ENCODE measurements at regions not wholly inside any gene's neighbourhood (a gene's known extent, or its start where the extent isn't known, plus 50 kb on each side); places are given as distances from the start of the nearest gene placed in this dataset.

DNA sequence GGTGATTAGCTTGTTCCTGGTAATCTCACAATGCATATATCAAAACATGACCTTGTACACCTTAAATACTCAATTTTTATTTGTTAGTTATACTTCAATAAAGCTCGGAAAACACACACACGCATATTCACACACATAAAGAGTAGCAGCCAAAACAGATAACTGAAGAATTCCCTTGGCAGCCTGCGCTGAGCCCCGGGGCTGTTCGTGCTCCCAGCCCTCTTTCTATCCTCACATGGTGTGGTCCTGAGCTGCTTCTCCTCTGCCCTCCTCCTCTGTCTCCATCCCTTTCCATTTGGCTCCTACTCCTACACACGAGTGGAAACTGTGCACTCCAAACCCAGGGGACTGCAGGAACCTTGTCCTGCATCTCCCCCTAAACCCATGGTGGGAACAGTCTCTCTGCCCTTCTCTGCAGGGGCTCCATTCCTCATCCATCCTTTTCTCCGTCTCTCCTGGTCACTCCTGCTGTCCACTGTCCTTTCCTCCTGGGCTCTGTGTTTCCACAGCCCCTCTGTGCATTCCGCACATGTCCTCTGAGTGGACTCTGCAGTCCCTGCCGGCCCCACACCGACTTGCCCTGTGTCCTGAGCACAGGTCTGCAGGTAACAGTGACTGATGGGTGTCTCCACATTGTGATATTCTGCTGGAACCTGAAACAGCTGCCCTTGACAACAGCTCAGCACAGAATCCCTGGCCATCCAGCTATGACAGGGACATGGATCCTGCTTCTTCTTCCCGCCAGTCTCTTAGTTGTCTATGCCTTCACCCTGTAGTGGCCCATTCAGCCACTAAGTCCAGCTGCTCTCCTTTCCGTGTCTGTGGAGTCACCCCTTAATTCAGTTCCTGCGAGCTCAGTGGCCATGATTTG is 216.8 kb upstream of the ZNF32 start:
- CTCF ChIA-PET, result interaction anchor here (1.2 kb wide), 1 partner anchor 8 kb away, joined by 3 read pairs; no protein-coding TSS in a partner anchor
- DNase-seq, result no peak
- no peaks in the 10 kb centered on the region for H3K9me3 Mint-ChIP-seq (ENCODE audit: low read depth)

DNA sequence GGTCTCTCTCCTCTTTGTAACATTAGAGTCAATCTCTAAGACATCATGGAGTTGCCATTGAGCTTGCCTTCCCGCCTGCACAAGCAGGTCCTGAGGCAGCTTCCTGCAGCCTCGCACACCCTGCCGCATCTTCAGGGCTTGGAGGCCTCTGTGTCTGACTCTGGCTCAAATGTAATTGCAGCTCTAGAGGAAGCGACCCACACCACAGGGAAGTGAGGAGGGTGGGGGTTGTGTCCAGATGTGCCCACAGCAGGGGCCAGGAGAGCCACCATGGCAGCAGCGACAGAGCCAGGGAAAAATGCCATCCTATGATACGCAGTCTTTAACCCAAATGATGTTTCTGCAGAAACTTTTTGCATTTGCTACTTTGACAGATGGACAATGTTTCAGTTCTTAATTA is 216.0 kb upstream of the ZNF32 start:
- H3K9me3 Mint-ChIP-seq (ENCODE audit: low read depth), result no peaks in the 10 kb centered on the region
- ChIA-PET POLR2A (no interaction called here), CTCF (interaction anchor here (1.2 kb wide), 1 partner anchor 8 kb away, joined by 3 read pairs; no protein-coding TSS in a partner anchor)
- ATAC-seq (no peak), DNase-seq (no peak)
- no peaks in the 10 kb centered on the region for H3K36me3 Mint-ChIP-seq (ENCODE audit: low read depth)
- H3K27ac Mint-ChIP-seq, result no peak overlapping the region
- intact Hi-C loops (cut with DNase I, micrococcal nuclease), result no loop called here
- H3K4me1 Mint-ChIP-seq, result peaks cover 6% of the 10 kb centered on the region
- no peak overlapping the region for H3K4me3 Mint-ChIP-seq
- H3K27me3 Mint-ChIP-seq, result no peaks in the 10 kb centered on the region

More for the DNA sequence above, 216.8 kb upstream of the ZNF32 start:
- no peak for ATAC-seq
- intact Hi-C loops (cut with DNase I, micrococcal nuclease), result no loop called here
- Mint-ChIP-seq H3K36me3 (ENCODE audit: low read depth) (no peaks in the 10 kb centered on the region), H3K27me3 (no peaks in the 10 kb centered on the region), H3K27ac (no peak overlapping the region), H3K4me3 (no peak overlapping the region), H3K4me1 (peaks cover 6% of the 10 kb centered on the region)
- POLR2A ChIA-PET, result no interaction called here

DNA sequence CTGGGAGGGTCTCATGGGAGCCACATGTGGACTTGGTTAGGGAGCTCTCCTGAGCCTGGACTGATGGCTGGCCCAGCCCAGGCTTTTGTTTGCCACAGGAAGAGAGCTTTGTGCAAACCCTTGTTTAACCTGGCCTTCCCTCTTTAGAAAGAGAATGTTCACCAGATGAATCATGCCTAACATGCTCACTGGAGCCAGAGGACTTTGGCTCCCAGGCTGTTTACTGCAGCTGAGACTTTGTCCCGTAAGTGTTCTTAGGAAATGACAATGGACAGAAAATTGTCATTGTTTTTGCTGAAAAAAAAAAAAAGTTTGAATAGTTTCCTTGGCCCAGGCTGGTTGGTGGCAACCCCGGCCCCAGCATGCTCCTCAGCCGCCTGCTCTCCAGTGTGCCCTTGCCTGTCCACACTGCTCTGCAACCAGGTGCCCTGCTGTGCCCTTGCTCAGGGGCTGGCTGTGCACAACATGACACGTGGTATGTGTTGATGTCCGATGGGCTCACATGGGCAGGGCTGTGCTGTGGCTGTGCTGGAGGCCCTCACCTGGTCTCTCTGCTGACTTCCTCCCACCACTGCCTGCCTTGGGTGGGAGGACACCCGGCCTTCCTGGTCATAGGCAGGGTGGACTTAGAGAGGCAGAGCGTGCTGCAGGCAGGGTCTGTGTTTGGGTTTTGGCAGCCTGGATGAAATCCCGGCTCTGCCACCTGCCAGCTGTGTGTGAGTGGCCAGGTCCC is 215.3 kb upstream of the ZNF32 start:
- no peaks in the 10 kb centered on the region for H3K9me3 Mint-ChIP-seq (ENCODE audit: low read depth)
- POLR2A ChIA-PET, result no interaction called here
- CTCF ChIA-PET, result no interaction called here

GRCh38 chr10:43863270-43863669 is 214.6 kb upstream of the ZNF32 start:
- intact Hi-C loops (cut with DNase I, micrococcal nuclease), result no loop called here
- CTCF ChIA-PET, result no interaction called here
- no peak for ATAC-seq
- no peak overlapping the region for H3K4me3 Mint-ChIP-seq
- DNase-seq, result no peak
- no peaks in the 10 kb centered on the region for H3K27me3 Mint-ChIP-seq
- no peaks in the 10 kb centered on the region for H3K36me3 Mint-ChIP-seq (ENCODE audit: low read depth)
- no peaks in the 10 kb centered on the region for H3K9me3 Mint-ChIP-seq (ENCODE audit: low read depth)
- H3K4me1 Mint-ChIP-seq, result peaks cover 6% of the 10 kb centered on the region
- H3K27ac Mint-ChIP-seq, result no peak overlapping the region
- POLR2A ChIA-PET, result no interaction called here

More for the DNA sequence above, 215.3 kb upstream of the ZNF32 start:
- ATAC-seq (no peak), DNase-seq (no peak)
- intact Hi-C loops (cut with DNase I, micrococcal nuclease), result no loop called here
- no peak overlapping the region for H3K4me3 Mint-ChIP-seq
- no peaks in the 10 kb centered on the region for H3K27me3 Mint-ChIP-seq
- H3K36me3 Mint-ChIP-seq (ENCODE audit: low read depth), result no peaks in the 10 kb centered on the region
- H3K4me1 Mint-ChIP-seq, result peaks cover 6% of the 10 kb centered on the region
- no peak overlapping the region for H3K27ac Mint-ChIP-seq

DNA sequence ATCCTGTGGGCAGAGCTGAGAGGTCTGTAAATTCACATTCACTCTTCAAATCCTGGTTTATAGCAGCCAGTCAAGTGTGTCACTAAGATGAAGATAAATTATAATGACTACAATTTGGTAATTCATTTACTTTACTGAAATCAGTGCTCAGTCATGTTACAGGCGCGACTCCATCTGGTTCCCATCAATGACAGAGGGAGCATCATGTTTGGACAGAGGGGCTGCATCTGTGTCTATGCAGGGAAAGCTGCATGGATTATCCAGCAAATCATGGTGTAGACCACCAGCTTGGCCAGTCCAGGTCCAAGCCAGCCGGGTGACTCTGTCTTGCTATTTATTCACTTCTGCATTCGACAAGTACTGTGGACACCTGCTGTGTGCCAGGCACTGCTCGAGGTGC is 214.1 kb upstream of the ZNF32 start:
- no peak overlapping the region for H3K4me3 Mint-ChIP-seq
- H3K4me1 Mint-ChIP-seq, result peaks cover 6% of the 10 kb centered on the region
- no peak overlapping the region for H3K27ac Mint-ChIP-seq
- intact Hi-C loops (cut with DNase I, micrococcal nuclease), result no loop called here
- no peaks in the 10 kb centered on the region for H3K9me3 Mint-ChIP-seq (ENCODE audit: low read depth)
- no peaks in the 10 kb centered on the region for H3K27me3 Mint-ChIP-seq
- H3K36me3 Mint-ChIP-seq (ENCODE audit: low read depth), result no peaks in the 10 kb centered on the region
- DNase-seq (no peak), ATAC-seq (no peak)
- POLR2A ChIA-PET, result no interaction called here
- CTCF ChIA-PET, result interaction anchor here (0.6 kb wide), 1 partner anchor 10 kb away, joined by 3 read pairs; no protein-coding TSS in a partner anchor

- CTCF ChIA-PET, result interaction anchor here (0.6 kb wide), 1 partner anchor 10 kb away, joined by 3 read pairs; no protein-coding TSS in a partner anchor
- DNase-seq (no peak), ATAC-seq (peak; percentile 58)
- Mint-ChIP-seq H3K9me3 (ENCODE audit: low read depth) (no peaks in the 10 kb centered on the region), H3K4me3 (no peak overlapping the region), H3K27me3 (no peaks in the 10 kb centered on the region), H3K4me1 (peaks cover 6% of the 10 kb centered on the region), H3K27ac (no peak overlapping the region), H3K36me3 (ENCODE audit: low read depth) (no peaks in the 10 kb centered on the region)
- POLR2A ChIA-PET, result no interaction called here
- intact Hi-C loops (cut with DNase I, micrococcal nuclease), result no loop called here
Measured at GRCh38 chr10:43861966-43862751, 213.5 kb upstream of the ZNF32 start.

GRCh38 chr10:43859016-43859525 is 210.4 kb upstream of the ZNF32 start:
- ChIA-PET CTCF (interaction anchor here (0.9 to 1.6 kb wide), 2 partner anchors 8 to 10 kb away, joined by 3 read pairs; no protein-coding TSS in a partner anchor), POLR2A (interaction anchor here (0.6 kb wide), 1 partner anchor 575 kb away, joined by 4 read pairs; no protein-coding TSS in a partner anchor)

DNA sequence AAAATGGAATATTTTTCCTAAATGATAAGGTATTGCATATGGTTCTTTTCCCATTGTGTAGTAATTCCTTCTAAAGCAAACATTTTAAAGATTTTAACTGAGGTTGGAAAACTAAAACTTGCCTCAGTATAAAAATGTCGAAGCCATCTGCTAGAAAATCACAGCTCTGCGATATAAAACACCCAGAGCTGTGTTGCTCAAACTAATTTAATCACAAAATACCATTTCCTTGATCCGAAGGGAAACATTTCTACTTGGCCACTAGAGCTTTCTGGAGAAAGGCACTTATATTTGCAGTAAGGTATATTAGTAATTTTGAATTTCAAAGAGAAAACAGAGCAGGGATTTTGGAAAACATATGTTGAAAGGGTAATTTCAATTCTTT is 209.2 kb upstream of the ZNF32 start:
- H3K27ac Mint-ChIP-seq, result no peak overlapping the region
- H3K4me3 Mint-ChIP-seq, result no peak overlapping the region
- CTCF ChIA-PET, result no interaction called here
- DNase-seq (no peak), ATAC-seq (no peak)
- H3K27me3 Mint-ChIP-seq, result peaks cover under 1% of the 10 kb centered on the region
- intact Hi-C loops (cut with DNase I, micrococcal nuclease), result no loop called here
- no peaks in the 10 kb centered on the region for H3K9me3 Mint-ChIP-seq (ENCODE audit: low read depth)
- no peaks in the 10 kb centered on the region for H3K36me3 Mint-ChIP-seq (ENCODE audit: low read depth)
- H3K4me1 Mint-ChIP-seq, result peaks cover 6% of the 10 kb centered on the region
- POLR2A ChIA-PET, result no interaction called here

More at GRCh38 chr10:43859016-43859525, 210.4 kb upstream of the ZNF32 start:
- DNase-seq (no peak), ATAC-seq (no peak)
- Mint-ChIP-seq H3K4me1 (peaks cover 6% of the 10 kb centered on the region), H3K27me3 (no peaks in the 10 kb centered on the region), H3K36me3 (ENCODE audit: low read depth) (no peaks in the 10 kb centered on the region), H3K9me3 (ENCODE audit: low read depth) (no peaks in the 10 kb centered on the region), H3K4me3 (no peak overlapping the region), H3K27ac (no peak overlapping the region)
- intact Hi-C loops (cut with DNase I, micrococcal nuclease), result no loop called here

- H3K4me3 Mint-ChIP-seq, result no peak overlapping the region
- no peak overlapping the region for H3K27ac Mint-ChIP-seq
- POLR2A ChIA-PET, result no interaction called here
- DNase-seq (no peak), ATAC-seq (no peak)
- H3K27me3 Mint-ChIP-seq, result peaks cover 2% of the 10 kb centered on the region
- CTCF ChIA-PET, result interaction anchor here (1.1 kb wide), 1 partner anchor 8 kb away, joined by 3 read pairs; no protein-coding TSS in a partner anchor
- no peaks in the 10 kb centered on the region for H3K36me3 Mint-ChIP-seq (ENCODE audit: low read depth)
- no peaks in the 10 kb centered on the region for H3K9me3 Mint-ChIP-seq (ENCODE audit: low read depth)
- H3K4me1 Mint-ChIP-seq, result peaks cover 5% of the 10 kb centered on the region
- intact Hi-C loops (cut with DNase I, micrococcal nuclease), result no loop called here
Measured at GRCh38 chr10:43857206-43857930, 208.7 kb upstream of the ZNF32 start.

- no peak overlapping the region for H3K27ac Mint-ChIP-seq
- no peak for ATAC-seq
- H3K27me3 Mint-ChIP-seq, result peaks cover 2% of the 10 kb centered on the region
- CTCF ChIA-PET, result no interaction called here
- no peaks in the 10 kb centered on the region for H3K36me3 Mint-ChIP-seq (ENCODE audit: low read depth)
- DNase-seq, result no peak
- no peak overlapping the region for H3K4me3 Mint-ChIP-seq
- POLR2A ChIA-PET, result no interaction called here
- no peaks in the 10 kb centered on the region for H3K4me1 Mint-ChIP-seq
- H3K9me3 Mint-ChIP-seq (ENCODE audit: low read depth), result no peaks in the 10 kb centered on the region
- intact Hi-C loops (cut with DNase I, micrococcal nuclease), result no loop called here
Measured at GRCh38 chr10:43856299-43856698, 207.6 kb upstream of the ZNF32 start.

Data from activated CD4-positive, alpha-beta T cell treated with anti-CD3 and anti-CD28 coated beads for 36 hours (primary cell).